ENCODE measurements at regions not wholly inside any gene's neighbourhood (a gene's known extent, or its start where the extent isn't known, plus 50 kb on each side); places are given as distances from the start of the nearest gene placed in this dataset.

DNA sequence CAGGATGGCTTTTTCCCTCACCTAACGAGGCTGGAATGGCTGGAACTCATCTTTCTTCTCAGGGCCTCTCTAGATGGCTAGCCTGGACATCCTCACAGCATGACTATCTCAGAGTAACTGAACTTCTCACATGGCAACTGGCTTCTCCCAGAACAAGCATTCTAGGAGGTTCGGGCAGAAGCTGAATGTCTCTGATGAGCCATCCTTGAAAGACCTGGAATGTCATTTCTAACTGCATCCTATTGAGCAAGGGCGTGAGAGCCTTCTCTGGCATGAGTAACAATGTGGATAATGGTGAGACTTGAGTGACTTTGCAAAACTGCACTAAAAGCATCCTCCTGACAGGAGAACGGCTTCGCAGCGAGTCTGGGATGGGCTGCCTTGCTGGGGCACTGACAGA, 487.7 kb downstream of the MAT2B start:
- TF ChIP-seq, protein P1, sequence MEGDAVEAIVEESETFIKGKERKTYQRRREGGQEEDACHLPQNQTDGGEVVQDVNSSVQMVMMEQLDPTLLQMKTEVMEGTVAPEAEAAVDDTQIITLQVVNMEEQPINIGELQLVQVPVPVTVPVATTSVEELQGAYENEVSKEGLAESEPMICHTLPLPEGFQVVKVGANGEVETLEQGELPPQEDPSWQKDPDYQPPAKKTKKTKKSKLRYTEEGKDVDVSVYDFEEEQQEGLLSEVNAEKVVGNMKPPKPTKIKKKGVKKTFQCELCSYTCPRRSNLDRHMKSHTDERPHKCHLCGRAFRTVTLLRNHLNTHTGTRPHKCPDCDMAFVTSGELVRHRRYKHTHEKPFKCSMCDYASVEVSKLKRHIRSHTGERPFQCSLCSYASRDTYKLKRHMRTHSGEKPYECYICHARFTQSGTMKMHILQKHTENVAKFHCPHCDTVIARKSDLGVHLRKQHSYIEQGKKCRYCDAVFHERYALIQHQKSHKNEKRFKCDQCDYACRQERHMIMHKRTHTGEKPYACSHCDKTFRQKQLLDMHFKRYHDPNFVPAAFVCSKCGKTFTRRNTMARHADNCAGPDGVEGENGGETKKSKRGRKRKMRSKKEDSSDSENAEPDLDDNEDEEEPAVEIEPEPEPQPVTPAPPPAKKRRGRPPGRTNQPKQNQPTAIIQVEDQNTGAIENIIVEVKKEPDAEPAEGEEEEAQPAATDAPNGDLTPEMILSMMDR (IDR thresholded peaks at IDR 0.05): no peak
- no peak for TF ChIP-seq ZFX (IDR thresholded peaks at IDR 0.05; ENCODE audit: borderline replicate concordance)
